Calu3 (cell line): ENCODE measurements at regions not wholly inside any gene's neighbourhood (a gene's known extent, or its start where the extent isn't known, plus 50 kb on each side); places are given as distances from the start of the nearest gene placed in this dataset.

Source experiments
- BruUV-seq: library from RNA; stranded (reverse); fragments of 400-500 nt; replicated peaks from 2 replicates; lab custom pipeline; 2021; lab: Mats Ljungman, UMichigan
- CTCF ChIA-PET: fragments of 300-600 bp; sonication (Branson Sonifier 250); formaldehyde crosslinking; loops from one replicate; lab custom pipeline; 2022; ENCODE audit warnings: antibody characterized with exemption; lab: Charles Lee
- DNase-seq: peaks from one replicate; pipeline ENCODE4 v3.0.0; 2022
- H3K27ac Mint-ChIP-seq: one replicate; pipeline ENCODE4 v1.8.0; 2022; ENCODE audit warnings: mixed read lengths; ENCODE audit not compliant: unreplicated experiment
- H3K27me3 Mint-ChIP-seq: one replicate; pipeline ENCODE4 v1.8.0; 2022; ENCODE audit warnings: mixed read lengths; ENCODE audit not compliant: unreplicated experiment
- H3K36me3 Mint-ChIP-seq: one replicate; pipeline ENCODE4 v1.8.0; 2022; ENCODE audit warnings: mild to moderate bottlenecking, moderate library complexity, mixed read lengths; ENCODE audit not compliant: insufficient read depth, unreplicated experiment
- H3K4me1 Mint-ChIP-seq: one replicate; pipeline ENCODE4 v1.8.0; 2022; ENCODE audit warnings: mild to moderate bottlenecking, low read depth, mixed read lengths; ENCODE audit not compliant: unreplicated experiment
- H3K4me3 Mint-ChIP-seq: one replicate; pipeline ENCODE4 v1.8.0; 2022; ENCODE audit warnings: mild to moderate bottlenecking, low read depth, moderate library complexity, mixed read lengths; ENCODE audit not compliant: unreplicated experiment
- H3K9me3 Mint-ChIP-seq: one replicate; pipeline ENCODE4 v1.8.0; 2022; ENCODE audit warnings: low read depth, mixed read lengths; ENCODE audit not compliant: unreplicated experiment
- CTCF ChIP-seq: fragments of 200-600 bp; IDR thresholded peaks from one replicate; pipeline ENCODE4 v1.8.0; 2022; ENCODE audit warnings: antibody characterized with exemption; ENCODE audit not compliant: unreplicated experiment
- intact Hi-C: fragments of 100-400 bp; cut with micrococcal nuclease; formaldehyde crosslinking; loops from one replicate; pipeline ENCODE4 v1.10.0; 2022; ENCODE audit not compliant: unreplicated experiment

GRCh38 chr18:71966791-71967190, 577.4 kb downstream of the CBLN2 start:
- Mint-ChIP-seq H3K4me1 (no peaks in the 10 kb centered on the region), H3K27me3 (no peaks in the 10 kb centered on the region), H3K4me3 (no peak overlapping the region), H3K36me3 (no peaks in the 10 kb centered on the region), H3K27ac (no peak overlapping the region), H3K9me3 (peaks cover 3% of the 10 kb centered on the region)
- no peak for TF ChIP-seq CTCF
- no peak for DNase-seq
- intact Hi-C loops: no loop called here
- BruUV-seq: no TSS peak
- CTCF ChIA-PET: no interaction called here

GRCh38 chr18:71958605-71959004, 585.5 kb downstream of the CBLN2 start:
- BruUV-seq: no TSS peak
- no peaks in the 10 kb centered on the region for H3K36me3 Mint-ChIP-seq
- no peak overlapping the region for H3K27ac Mint-ChIP-seq
- H3K4me3 Mint-ChIP-seq: no peak overlapping the region
- CTCF ChIA-PET: no interaction called here
- DNase-seq: no peak
- intact Hi-C loops: no loop called here
- no peaks in the 10 kb centered on the region for H3K4me1 Mint-ChIP-seq
- H3K9me3 Mint-ChIP-seq: no peaks in the 10 kb centered on the region
- TF ChIP-seq CTCF: no peak
- no peaks in the 10 kb centered on the region for H3K27me3 Mint-ChIP-seq

- CTCF ChIA-PET: no interaction called here
- no peak overlapping the region for H3K4me3 Mint-ChIP-seq
- no peak for DNase-seq
- H3K4me1 Mint-ChIP-seq: no peaks in the 10 kb centered on the region
- H3K27ac Mint-ChIP-seq: no peak overlapping the region
- no peak for TF ChIP-seq CTCF
- no peaks in the 10 kb centered on the region for H3K36me3 Mint-ChIP-seq
- no peaks in the 10 kb centered on the region for H3K27me3 Mint-ChIP-seq
- no TSS peak for BruUV-seq
- H3K9me3 Mint-ChIP-seq: no peaks in the 10 kb centered on the region
- intact Hi-C loops: no loop called here
Observed at GRCh38 chr18:71951001-71951400, 593.1 kb downstream of the CBLN2 start.

GRCh38 chr18:71942433-71942832, 601.7 kb downstream of the CBLN2 start:
- Mint-ChIP-seq H3K27ac (no peak overlapping the region), H3K9me3 (peaks cover 2% of the 10 kb centered on the region), H3K4me3 (no peak overlapping the region), H3K4me1 (no peaks in the 10 kb centered on the region), H3K27me3 (no peaks in the 10 kb centered on the region), H3K36me3 (no peaks in the 10 kb centered on the region)
- no TSS peak for BruUV-seq
- DNase-seq: no peak
- TF ChIP-seq CTCF: no peak
- intact Hi-C loops: no loop called here
- CTCF ChIA-PET: no interaction called here
